ENCODE measurements at regions not wholly inside any gene's neighbourhood (a gene's known extent, or its start where the extent isn't known, plus 50 kb on each side); places are given as distances from the start of the nearest gene placed in this dataset.

DNA sequence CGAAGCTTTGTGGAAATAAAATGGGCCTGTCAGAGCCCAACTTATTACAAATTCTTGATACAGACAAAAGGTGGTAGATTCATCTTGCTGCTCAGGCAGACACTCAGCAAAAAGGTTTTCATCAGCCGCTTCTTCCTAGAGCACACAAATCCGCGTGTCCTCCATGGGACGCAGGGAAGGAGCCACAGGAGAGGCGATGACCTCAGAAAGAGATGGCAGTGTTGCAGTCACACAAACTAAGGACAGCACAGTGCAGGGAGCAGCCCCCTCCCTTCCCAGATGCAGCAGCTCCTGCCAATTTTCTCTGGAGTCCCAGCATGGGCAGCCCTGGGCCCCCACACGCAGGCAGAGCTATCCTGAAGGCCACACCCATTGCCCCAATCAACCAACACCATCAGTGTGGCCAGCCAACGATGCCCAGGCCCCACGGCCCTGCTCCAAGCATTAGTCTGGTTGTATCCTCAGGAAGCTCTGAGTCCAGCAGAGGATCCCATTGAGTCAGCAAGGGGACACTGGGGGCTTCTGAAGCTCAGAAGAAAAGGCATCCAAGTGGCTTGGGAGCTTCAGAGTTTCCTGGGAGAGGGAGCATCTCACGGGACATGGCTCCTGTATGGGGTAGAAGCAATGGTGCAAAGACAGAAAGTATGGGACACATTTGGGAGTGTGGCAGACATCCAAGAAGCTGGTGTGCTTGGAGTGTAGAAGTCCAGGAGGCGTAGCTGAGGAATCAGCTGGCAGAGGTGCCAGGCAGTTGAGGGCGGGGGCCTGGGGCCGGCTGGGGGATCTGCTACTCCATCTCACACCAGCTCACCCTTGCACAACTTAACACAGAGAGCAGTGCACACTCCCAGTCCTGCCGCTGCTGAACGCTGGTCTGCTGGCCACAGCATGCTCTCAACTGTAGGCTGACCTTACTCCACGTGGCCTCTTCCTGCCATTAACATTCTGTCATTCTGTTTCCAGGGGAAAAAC lies 142.1 kb upstream of the CST7 start:
- no peaks in the 10 kb centered on the region for H3K36me3 Mint-ChIP-seq (ENCODE audit: unreplicated experiment)
- TF ChIP-seq, protein P1, sequence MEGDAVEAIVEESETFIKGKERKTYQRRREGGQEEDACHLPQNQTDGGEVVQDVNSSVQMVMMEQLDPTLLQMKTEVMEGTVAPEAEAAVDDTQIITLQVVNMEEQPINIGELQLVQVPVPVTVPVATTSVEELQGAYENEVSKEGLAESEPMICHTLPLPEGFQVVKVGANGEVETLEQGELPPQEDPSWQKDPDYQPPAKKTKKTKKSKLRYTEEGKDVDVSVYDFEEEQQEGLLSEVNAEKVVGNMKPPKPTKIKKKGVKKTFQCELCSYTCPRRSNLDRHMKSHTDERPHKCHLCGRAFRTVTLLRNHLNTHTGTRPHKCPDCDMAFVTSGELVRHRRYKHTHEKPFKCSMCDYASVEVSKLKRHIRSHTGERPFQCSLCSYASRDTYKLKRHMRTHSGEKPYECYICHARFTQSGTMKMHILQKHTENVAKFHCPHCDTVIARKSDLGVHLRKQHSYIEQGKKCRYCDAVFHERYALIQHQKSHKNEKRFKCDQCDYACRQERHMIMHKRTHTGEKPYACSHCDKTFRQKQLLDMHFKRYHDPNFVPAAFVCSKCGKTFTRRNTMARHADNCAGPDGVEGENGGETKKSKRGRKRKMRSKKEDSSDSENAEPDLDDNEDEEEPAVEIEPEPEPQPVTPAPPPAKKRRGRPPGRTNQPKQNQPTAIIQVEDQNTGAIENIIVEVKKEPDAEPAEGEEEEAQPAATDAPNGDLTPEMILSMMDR (IDR thresholded peaks at IDR 0.05; ENCODE audit: partially characterized antibody, unreplicated experiment), result no peak
- no peaks in the 10 kb centered on the region for H3K4me1 Mint-ChIP-seq (ENCODE audit: low read depth, unreplicated experiment)
- no peaks in the 10 kb centered on the region for H3K9me3 Mint-ChIP-seq (ENCODE audit: unreplicated experiment)
- H3K27ac Mint-ChIP-seq (ENCODE audit: unreplicated experiment), result no peak overlapping the region
- DNase-seq, result no peak
- H3K27me3 Mint-ChIP-seq (ENCODE audit: unreplicated experiment), result peaks cover 9% of the 10 kb centered on the region
- H3K4me3 Mint-ChIP-seq (ENCODE audit: unreplicated experiment), result no peak overlapping the region

DNA sequence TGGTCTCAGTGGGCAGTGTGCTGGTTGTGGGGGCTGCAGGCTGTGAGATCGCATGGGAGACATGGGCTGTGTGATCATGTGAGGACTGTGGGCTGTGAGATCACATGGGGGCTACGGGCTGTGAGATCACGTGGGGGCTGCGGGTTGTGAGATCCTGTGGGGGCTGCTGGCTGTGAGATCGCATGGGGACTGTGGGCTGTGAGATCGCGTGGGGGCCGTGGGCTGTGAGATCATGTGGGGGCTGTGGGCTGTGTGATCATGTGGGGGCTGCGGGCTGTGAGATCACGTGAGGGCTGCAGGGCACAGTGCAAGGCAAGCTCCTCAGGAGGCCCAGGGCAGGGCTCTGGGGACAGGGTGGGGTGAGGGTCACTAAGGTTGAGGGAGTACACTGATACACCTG lies 140.5 kb upstream of the CST7 start:
- Mint-ChIP-seq H3K4me3 (ENCODE audit: unreplicated experiment) (no peak overlapping the region), H3K27me3 (ENCODE audit: unreplicated experiment) (peaks cover 10% of the 10 kb centered on the region), H3K4me1 (ENCODE audit: low read depth, unreplicated experiment) (no peaks in the 10 kb centered on the region), H3K36me3 (ENCODE audit: unreplicated experiment) (peaks cover 6% of the 10 kb centered on the region), H3K9me3 (ENCODE audit: unreplicated experiment) (peaks cover 6% of the 10 kb centered on the region), H3K27ac (ENCODE audit: unreplicated experiment) (no peak overlapping the region)
- TF ChIP-seq, protein P1 (IDR thresholded peaks at IDR 0.05; ENCODE audit: partially characterized antibody, unreplicated experiment), result no peak
- DNase-seq, result no peak

DNA sequence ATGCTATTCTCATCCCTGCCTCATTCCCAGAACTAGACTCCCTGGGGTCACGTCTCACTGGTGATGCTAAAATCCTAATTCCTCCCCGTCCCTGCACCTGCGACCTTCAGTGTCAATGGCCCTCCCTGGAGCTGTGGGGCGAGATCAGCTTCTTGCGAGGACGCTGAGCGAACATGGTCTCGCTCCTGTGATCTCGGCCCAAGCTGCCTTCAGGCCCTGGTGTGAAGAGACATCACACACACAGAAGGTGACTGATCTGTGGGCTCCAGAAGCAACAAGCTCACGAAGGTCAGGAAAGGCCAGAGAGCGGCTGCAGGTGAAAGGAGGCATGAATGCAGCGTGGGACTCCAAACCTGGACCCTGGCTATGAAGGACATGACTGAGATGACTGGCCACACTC lies 139.5 kb upstream of the CST7 start:
- Mint-ChIP-seq H3K36me3 (ENCODE audit: unreplicated experiment) (peaks cover 6% of the 10 kb centered on the region), H3K4me3 (ENCODE audit: unreplicated experiment) (no peak overlapping the region), H3K27me3 (ENCODE audit: unreplicated experiment) (peaks cover 14% of the 10 kb centered on the region), H3K9me3 (ENCODE audit: unreplicated experiment) (peaks cover 8% of the 10 kb centered on the region), H3K4me1 (ENCODE audit: low read depth, unreplicated experiment) (no peaks in the 10 kb centered on the region), H3K27ac (ENCODE audit: unreplicated experiment) (no peak overlapping the region)
- TF ChIP-seq, protein P1 (IDR thresholded peaks at IDR 0.05; ENCODE audit: partially characterized antibody, unreplicated experiment), result no peak
- no peak for DNase-seq

DNA sequence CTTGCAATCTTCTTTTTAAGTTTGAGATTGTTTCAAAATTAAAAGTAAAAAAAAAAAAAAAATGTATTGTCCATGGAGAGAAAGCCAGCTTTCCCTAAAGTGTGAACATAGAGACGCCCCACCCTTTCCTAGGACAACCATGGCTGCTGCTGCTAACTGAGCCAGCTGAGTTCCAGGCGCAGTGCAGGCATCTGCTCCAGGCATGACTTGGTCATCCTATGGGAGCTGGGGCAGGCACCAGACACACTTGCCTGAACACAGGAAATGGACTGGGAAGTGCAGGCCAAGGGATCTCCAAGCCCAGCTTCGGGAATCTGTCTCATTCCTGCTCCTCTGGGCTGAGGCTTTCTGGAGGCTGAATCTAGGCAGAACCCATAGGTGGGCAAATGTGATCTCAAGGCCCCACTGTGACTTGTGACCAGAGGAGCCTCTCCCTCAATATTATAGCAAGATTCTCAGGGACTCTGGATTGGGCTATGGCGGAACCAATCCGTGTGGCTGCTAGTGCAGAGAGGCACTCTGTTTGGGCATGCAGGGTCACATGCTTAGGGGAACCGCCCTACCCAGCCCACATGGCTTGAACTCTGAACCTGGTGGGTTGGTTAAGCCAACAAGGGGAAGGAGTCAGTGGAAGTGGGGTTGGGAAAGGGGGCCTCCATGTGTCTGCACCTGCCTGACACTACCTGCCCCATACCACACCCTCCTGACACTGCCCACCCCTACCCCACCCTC lies 138.2 kb upstream of the CST7 start:
- Mint-ChIP-seq H3K4me3 (ENCODE audit: unreplicated experiment) (no peak overlapping the region), H3K9me3 (ENCODE audit: unreplicated experiment) (peaks cover 8% of the 10 kb centered on the region), H3K36me3 (ENCODE audit: unreplicated experiment) (peaks cover 6% of the 10 kb centered on the region), H3K4me1 (ENCODE audit: low read depth, unreplicated experiment) (no peaks in the 10 kb centered on the region), H3K27me3 (ENCODE audit: unreplicated experiment) (peaks cover 14% of the 10 kb centered on the region), H3K27ac (ENCODE audit: unreplicated experiment) (no peak overlapping the region)
- no peak for DNase-seq
- TF ChIP-seq, protein P1 (IDR thresholded peaks at IDR 0.05; ENCODE audit: partially characterized antibody, unreplicated experiment), result no peak

All from glutamatergic neuron (in vitro differentiated cells).